IMR-90 (cell line): ENCODE measurements at regions not wholly inside any gene's neighbourhood (a gene's known extent, or its start where the extent isn't known, plus 50 kb on each side); places are given as distances from the start of the nearest gene placed in this dataset.
A peak's percentile ranks its signal among the peaks of the same experiment; 100 is the strongest.

Experiments
- ATAC-seq: fragments of 200-7000 bp; cut with Tn5 transposase; 2 replicates; pipeline ENCODE4 v1.9.1; 2020; ENCODE audit warnings: low read depth, mild to moderate bottlenecking, moderate library complexity
- BruUV-seq: library from RNA; stranded (reverse); fragments of 400-500 nt; replicated peaks from 2 replicates; lab custom pipeline; 2021; lab: Mats Ljungman, UMichigan
- CTCF ChIA-PET: fragments of 300-600 bp; formaldehyde crosslinking; extraction: SDS; loops from one replicate; lab custom pipeline; 2021; ENCODE audit warnings: antibody characterized with exemption; lab: Yijun Ruan, JAX
- POLR2A ChIA-PET: fragments of 300-600 bp; sonication (Branson Sonifier 250); formaldehyde crosslinking; loops from one replicate; lab custom pipeline; 2022; ENCODE audit warnings: antibody characterized with exemption; ENCODE audit not compliant: unreplicated experiment; lab: Charles Lee
- DNase-seq: peaks from one replicate; pipeline ENCODE4 v3.0.0; 2013
- H2AFZ ChIP-seq: replicated peaks from 2 replicates; pipeline ENCODE3; 2013; ENCODE audit warnings: low read length, mild to moderate bottlenecking; ENCODE audit not compliant: poor library complexity
- H2AK5ac ChIP-seq: 2 replicates; pipeline ENCODE4 v1.6.1; 2013; ENCODE audit warnings: low read depth, low read length, inconsistent platforms
- H2AK9ac ChIP-seq: replicated peaks from 2 replicates; pipeline ENCODE3; 2013; ENCODE audit warnings: mild to moderate bottlenecking, low read depth, low read length, moderate library complexity; ENCODE audit not compliant: poor library complexity
- H2BK120ac ChIP-seq: 2 replicates; pipeline ENCODE4 v1.6.1; 2013; ENCODE audit warnings: low read depth, low read length, inconsistent platforms
- H2BK15ac ChIP-seq: 3 replicates; pipeline ENCODE4 v1.6.1; 2013; ENCODE audit warnings: low read depth, low read length, inconsistent platforms
- H2BK20ac ChIP-seq: 2 replicates; pipeline ENCODE4 v1.6.1; 2013; ENCODE audit warnings: low read depth, mild to moderate bottlenecking, inconsistent platforms, low read length, moderate library complexity
- H2BK5ac ChIP-seq: 2 replicates; pipeline ENCODE4 v1.6.1; 2013; ENCODE audit warnings: mild to moderate bottlenecking, low read depth, low read length, inconsistent platforms; ENCODE audit not compliant: poor library complexity, severe bottlenecking
- H3K14ac ChIP-seq: replicated peaks from 2 replicates; pipeline ENCODE4 v1.6.1; 2013; ENCODE audit warnings: low read depth, low read length, inconsistent platforms
- H3K18ac ChIP-seq: 2 replicates; pipeline ENCODE4 v1.6.1; 2013; ENCODE audit warnings: low read depth, low read length, control low read depth
- H3K23ac ChIP-seq: 2 replicates; pipeline ENCODE4 v1.6.1; 2013; ENCODE audit warnings: low read depth, low read length, inconsistent platforms
- H3K27ac ChIP-seq: 2 replicates; pipeline ENCODE4 v1.5.1; 2013; ENCODE audit warnings: mild to moderate bottlenecking, control low read depth, low read length; ENCODE audit not compliant: insufficient read depth
- H3K27me3 ChIP-seq: 2 replicates; pipeline ENCODE4 v1.6.1; 2013; ENCODE audit warnings: low read length; ENCODE audit not compliant: control insufficient read depth, insufficient read depth
- H3K36me3 ChIP-seq: 2 replicates; pipeline ENCODE4 v1.6.1; 2013; ENCODE audit warnings: low read length, mixed read lengths; ENCODE audit not compliant: control insufficient read depth, insufficient read depth
- H3K4ac ChIP-seq: 2 replicates; pipeline ENCODE4 v1.6.1; 2013; ENCODE audit warnings: low read depth, low read length, inconsistent platforms
- H3K4me1 ChIP-seq: 2 replicates; pipeline ENCODE4 v1.6.1; 2013; ENCODE audit warnings: low read length, mixed read lengths; ENCODE audit not compliant: control insufficient read depth, insufficient read depth
- H3K4me2 ChIP-seq: 2 replicates; pipeline ENCODE4 v1.6.1; 2013; ENCODE audit warnings: low read depth, mild to moderate bottlenecking, control low read depth, low read length, moderate library complexity
- H3K4me3 ChIP-seq: 2 replicates; pipeline ENCODE4 v1.5.1; 2013; ENCODE audit warnings: low read depth, mild to moderate bottlenecking, control low read depth, low read length, moderate library complexity; ENCODE audit not compliant: insufficient read depth
- H3K56ac ChIP-seq: 2 replicates; pipeline ENCODE4 v1.6.1; 2013; ENCODE audit warnings: low read length, inconsistent platforms; ENCODE audit not compliant: insufficient read depth; ENCODE audit errors: extremely low read depth
- H3K79me1 ChIP-seq, 2 experiments: 2 replicates each; pipeline ENCODE4 v1.6.1; 2013; ENCODE audit warnings: low read length in 2 of 2, inconsistent platforms in 1 of 2, low read depth in 1 of 2
- H3K9ac ChIP-seq: 2 replicates; pipeline ENCODE4 v1.6.1; 2013; ENCODE audit warnings: low read depth, low read length, control low read depth
- H3K9me1 ChIP-seq: 2 replicates; pipeline ENCODE4 v1.6.1; 2013; ENCODE audit warnings: low read length, inconsistent platforms; ENCODE audit not compliant: insufficient read depth
- H3K9me3 ChIP-seq: 2 replicates; pipeline ENCODE4 v1.6.1; 2013; ENCODE audit warnings: low read length; ENCODE audit not compliant: control insufficient read depth, insufficient read depth
- H4K20me1 ChIP-seq: 2 replicates; pipeline ENCODE4 v1.6.1; 2013; ENCODE audit warnings: low read length, inconsistent platforms; ENCODE audit not compliant: insufficient read depth
- H4K5ac ChIP-seq: 2 replicates; pipeline ENCODE4 v1.6.1; 2013; ENCODE audit warnings: mild to moderate bottlenecking, low read depth, low read length, control low read depth
- H4K8ac ChIP-seq, 2 experiments: 2 replicates each; pipeline ENCODE4 v1.6.1; 2013; ENCODE audit warnings: low read depth in 2 of 2, low read length in 2 of 2, control low read depth in 1 of 2, inconsistent platforms in 1 of 2
- H4K91ac ChIP-seq: 2 replicates; pipeline ENCODE4 v1.6.1; 2013; ENCODE audit warnings: low read depth, low read length, inconsistent platforms; ENCODE audit not compliant: insufficient read depth
- BHLHE40 ChIP-seq: fragments of 150-350 bp; IDR thresholded peaks from 2 replicates; pipeline ENCODE4 v1.6.1; 2016; ENCODE audit warnings: mild to moderate bottlenecking, low read depth, low read length
- CEBPB ChIP-seq: IDR thresholded peaks from 2 replicates; pipeline ENCODE4 v1.6.1; 2012; ENCODE audit warnings: low read depth, low read length, improper control_type of control experiment
- CHD1 ChIP-seq: IDR thresholded peaks from 2 replicates; pipeline ENCODE4 v1.6.1; 2012; ENCODE audit warnings: low read depth, low read length, improper control_type of control experiment
- CTCF ChIP-seq: conservative IDR thresholded peaks from 2 replicates; pipeline ENCODE4 v1.5.1; 2012; ENCODE audit warnings: mild to moderate bottlenecking, low read depth, low read length, improper control_type of control experiment
- ELK1 ChIP-seq: fragments of 150-350 bp; IDR thresholded peaks from 2 replicates; pipeline ENCODE4 v1.6.1; 2016; ENCODE audit warnings: low read depth, mild to moderate bottlenecking, low read length, moderate library complexity, borderline replicate concordance
- FOS ChIP-seq: fragments of 150-350 bp; IDR thresholded peaks from 2 replicates; pipeline ENCODE4 v1.6.1; 2016; ENCODE audit warnings: low read depth, low read length
- MAFK ChIP-seq: IDR thresholded peaks from 2 replicates; pipeline ENCODE4 v1.6.1; 2012; ENCODE audit warnings: low read depth, low read length, improper control_type of control experiment
- MAZ ChIP-seq: IDR thresholded peaks from 2 replicates; pipeline ENCODE4 v1.6.1; 2012; ENCODE audit warnings: low read depth, mild to moderate bottlenecking, low read length, improper control_type of control experiment, moderate library complexity, borderline replicate concordance
- MXI1 ChIP-seq: IDR thresholded peaks from 2 replicates; pipeline ENCODE4 v1.6.1; 2012; ENCODE audit warnings: low read depth, mild to moderate bottlenecking, low read length, moderate library complexity, borderline replicate concordance
- POLR2A ChIP-seq: IDR thresholded peaks from 2 replicates; pipeline ENCODE4 v1.6.1; 2012; ENCODE audit warnings: mild to moderate bottlenecking, low read depth, low read length
- RAD21 ChIP-seq: IDR thresholded peaks from 2 replicates; pipeline ENCODE4 v1.6.1; 2012; ENCODE audit warnings: low read length, improper control_type of control experiment
- RFX5 ChIP-seq: IDR thresholded peaks from 2 replicates; pipeline ENCODE4 v1.8.0; 2012; ENCODE audit warnings: low read depth, mild to moderate bottlenecking, low read length, moderate library complexity
- SMC3 ChIP-seq: fragments of 150-350 bp; IDR thresholded peaks from 2 replicates; pipeline ENCODE4 v1.6.1; 2016; ENCODE audit warnings: low read depth, mild to moderate bottlenecking, antibody characterized with exemption, low read length, moderate library complexity
- USF2 ChIP-seq: fragments of 150-350 bp; IDR thresholded peaks from 2 replicates; pipeline ENCODE4 v1.6.1; 2017; ENCODE audit warnings: mild to moderate bottlenecking, antibody characterized with exemption, low read length, low read depth
- WGBS, 2 experiments: methylation state at CpG; one replicate each; pipeline versions ENCODE4 v1.1.5 to v1.1.7; 2013; ENCODE audit warnings: missing lambda C conversion rate in 2 of 2; ENCODE audit not compliant: insufficient read length in 1 of 2; ENCODE audit errors: extremely low coverage in 2 of 2; 5-methylcytosine and 5-hydroxymethylcytosine counted together
- dilution Hi-C: fragments of 300-500 bp; cut with HindIII; formaldehyde crosslinking; loops from one replicate; pipeline ENCODE4 v1.14.3; 2018; ENCODE audit warnings: low sequenced_read_pairs; ENCODE audit not compliant: unreplicated experiment
- in situ Hi-C: fragments of 300-500 bp; cut with MboI; formaldehyde crosslinking; loops from 3 replicates; pipeline ENCODE4 v1.14.3; 2019; ENCODE audit warnings: low sequenced_read_pairs, inconsistent platforms, mixed read lengths
- intact Hi-C: fragments of 100-400 bp; cut with micrococcal nuclease; formaldehyde crosslinking; loops from 2 replicates; pipeline ENCODE4 v1.10.0; 2022

GRCh38 chr15:48021336-48022086 lies 99.3 kb upstream of the SLC24A5 start:
- H3K18ac ChIP-seq: no peak overlapping the region
- H3K9me3 ChIP-seq: no peaks in the 10 kb centered on the region
- no peaks in the 10 kb centered on the region for H3K4me1 ChIP-seq
- H2AK9ac ChIP-seq: no peak overlapping the region
- no peak overlapping the region for H2BK20ac ChIP-seq
- DNase-seq: peak; percentile 4
- POLR2A ChIA-PET: no interaction called here
- H3K27me3 ChIP-seq: peaks cover 3% of the 10 kb centered on the region; the same call in 1 of the 2 replicates
- H2AK5ac ChIP-seq: no peak overlapping the region
- no peak overlapping the region for H3K4me3 ChIP-seq
- TF ChIP-seq POLR2A (no peak), USF2 (no peak), RAD21 (no peak), SMC3 (no peak), FOS (no peak), MAFK (no peak), MXI1 (no peak), BHLHE40 (no peak), CTCF (no peak), ELK1 (no peak), RFX5 (no peak), MAZ (no peak), CHD1 (no peak), CEBPB (no peak)
- H2BK5ac ChIP-seq: no peak overlapping the region
- intact Hi-C loops: no loop called here
- H3K27ac ChIP-seq: no peak overlapping the region
- no peak overlapping the region for H3K56ac ChIP-seq
- no peak overlapping the region for H3K23ac ChIP-seq
- ATAC-seq: no peak
- no peak overlapping the region for H3K4ac ChIP-seq
- H4K20me1 ChIP-seq: no peaks in the 10 kb centered on the region
- no peak overlapping the region for H4K5ac ChIP-seq
- CTCF ChIA-PET: no interaction called here
- H3K9ac ChIP-seq: no peak overlapping the region
- no CpG with 5 or more reads among the region's 6 CpGs for WGBS, 2 experiments
- dilution Hi-C loops: no loop called here
- H3K36me3 ChIP-seq: no peaks in the 10 kb centered on the region
- H3K79me1 ChIP-seq: no peaks in the 10 kb centered on the region
- H3K9me1 ChIP-seq: no peaks in the 10 kb centered on the region
- H3K14ac ChIP-seq: no peak overlapping the region
- H3K4me2 ChIP-seq: no peak overlapping the region
- no peak overlapping the region for H4K91ac ChIP-seq
- H2AFZ ChIP-seq: no peak overlapping the region
- H2BK120ac ChIP-seq: no peak overlapping the region
- BruUV-seq: no TSS peak
- H2BK15ac ChIP-seq: no peak overlapping the region
- H4K8ac ChIP-seq: no peak overlapping the region
- in situ Hi-C loops: no loop called here
